B cell (primary cell): ENCODE measurements at regions not wholly inside any gene's neighbourhood (a gene's known extent, or its start where the extent isn't known, plus 50 kb on each side); places are given as distances from the start of the nearest gene placed in this dataset.

ENCODE experiments used
- ATAC-seq: fragments of 200-7000 bp; cut with Tn5 transposase; one replicate; pipeline ENCODE4 v1.10.0; 2021; ENCODE audit warnings: low read depth, mild to moderate bottlenecking, moderate number of reproducible peaks, moderate library complexity
- CTCF ChIA-PET: fragments of 350-600 bp; sonication (Branson Sonifier 250); formaldehyde crosslinking; loops from one replicate; lab custom pipeline; 2021; ENCODE audit warnings: antibody characterized with exemption, inconsistent platforms; lab: Charles Lee
- POLR2A ChIA-PET: fragments of 350-600 bp; sonication (Branson Sonifier 250); formaldehyde crosslinking; loops from one replicate; lab custom pipeline; 2021; ENCODE audit warnings: antibody characterized with exemption; lab: Charles Lee
- DNase-seq: peaks from one replicate; pipeline ENCODE4 v3.0.0; 2013
- H2AFZ ChIP-seq: 2 replicates; pipeline ENCODE4 v1.6.1; 2012; ENCODE audit warnings: mild to moderate bottlenecking, low read depth, low read length; ENCODE audit not compliant: insufficient read depth, poor library complexity, severe bottlenecking
- H3K27ac ChIP-seq, 2 donors: 1 replicate in 1 of 2; 2 replicates in 1 of 2; pipeline ENCODE4 v1.5.1; 2012 to 2013; ENCODE audit warnings: low read length in 2 of 2, mild to moderate bottlenecking in 2 of 2, moderate library complexity in 1 of 2
- H3K27me3 ChIP-seq, 4 experiments: fragments of 200-600 bp in 1 of 4; sonication (generic) in 1 of 4; replicated peaks in 1 of 4; 1 replicate in 2 of 4; 2 replicates in 2 of 4; pipeline versions ENCODE4 v1.6.1 to v1.7.0; 2013 to 2016; ENCODE audit warnings: low read length in 3 of 4, mild to moderate bottlenecking in 2 of 4, mixed read lengths in 1 of 4, moderate library complexity in 1 of 4; ENCODE audit not compliant: insufficient read depth in 4 of 4, control insufficient read depth in 3 of 4; ENCODE audit errors: control extremely low read depth in 1 of 4
- H3K36me3 ChIP-seq, 2 experiments: replicated peaks in 1 of 2; 1 replicate in 1 of 2; 2 replicates in 1 of 2; pipeline versions ENCODE4 v1.6.1 to v1.7.1; 2013; ENCODE audit warnings: low read length in 1 of 2; ENCODE audit not compliant: insufficient read depth in 2 of 2, control insufficient read depth in 1 of 2; ENCODE audit errors: control extremely low read depth in 1 of 2, extremely low read depth in 1 of 2
- H3K4me1 ChIP-seq, 2 donors: fragments of 200-600 bp in 1 of 2; sonication (generic) in 1 of 2; 1 replicate in 1 of 2; 2 replicates in 1 of 2; pipeline versions ENCODE4 v1.5.1 to v1.6.1; 2013 to 2017; ENCODE audit warnings: low read length in 2 of 2; ENCODE audit not compliant: control insufficient read depth in 2 of 2, insufficient read depth in 2 of 2
- H3K4me2 ChIP-seq: replicated peaks from 2 replicates; pipeline ENCODE3; 2012; ENCODE audit warnings: mild to moderate bottlenecking, low read depth, low read length; ENCODE audit not compliant: poor library complexity, severe bottlenecking
- H3K4me3 ChIP-seq, 5 experiments: fragments of 200-600 bp in 1 of 5; sonication (generic) in 1 of 5; 1 replicate in 3 of 5; 2 replicates in 2 of 5; pipeline versions ENCODE4 v1.5.1 to v1.7.0; 2011 to 2016; ENCODE audit warnings: low read length in 4 of 5, mild to moderate bottlenecking in 4 of 5, low read depth in 2 of 5, control low read depth in 1 of 5, moderate library complexity in 1 of 5; ENCODE audit not compliant: insufficient read depth in 1 of 5; ENCODE audit errors: control extremely low read depth in 1 of 5, extremely low read depth in 1 of 5
- H3K79me2 ChIP-seq: fragments of 200-600 bp; sonication (generic); one replicate; pipeline ENCODE4 v1.6.0; 2016; ENCODE audit warnings: low read length; ENCODE audit not compliant: control insufficient read depth, insufficient read depth
- H3K9ac ChIP-seq: fragments of 200-600 bp; sonication (generic); 2 replicates; pipeline ENCODE4 v1.6.1; 2017; ENCODE audit warnings: mild to moderate bottlenecking, low read length, moderate library complexity
- H3K9me3 ChIP-seq, 3 donors: one replicate each; pipeline versions ENCODE4 v1.6.1 to v1.7.1; 2013; ENCODE audit warnings: low read length in 2 of 3; ENCODE audit not compliant: control insufficient read depth in 2 of 3, insufficient read depth in 1 of 3; ENCODE audit errors: control extremely low read depth in 1 of 3
- H4K20me1 ChIP-seq: 2 replicates; pipeline ENCODE4 v1.6.0; 2012; ENCODE audit warnings: mild to moderate bottlenecking, low read length; ENCODE audit not compliant: insufficient read depth, control insufficient read depth, poor library complexity, severe bottlenecking
- H3K27ac Mint-ChIP-seq: one replicate; pipeline ENCODE4 v1.8.0; 2021; ENCODE audit warnings: mixed read lengths
- H3K27me3 Mint-ChIP-seq: one replicate; pipeline ENCODE4 v1.8.0; 2021; ENCODE audit warnings: mixed read lengths
- H3K4me1 Mint-ChIP-seq: one replicate; pipeline ENCODE4 v1.8.0; 2021; ENCODE audit warnings: mixed read lengths
- H3K4me3 Mint-ChIP-seq: one replicate; pipeline ENCODE4 v1.8.0; 2021; ENCODE audit warnings: mixed read lengths
- H3K9me3 Mint-ChIP-seq: one replicate; pipeline ENCODE4 v1.8.0; 2022; ENCODE audit warnings: mixed read lengths; ENCODE audit not compliant: insufficient read depth
- CTCF ChIP-seq: fragments of 200-600 bp; IDR thresholded peaks from one replicate; pipeline ENCODE4 v1.8.0; 2022; ENCODE audit warnings: antibody characterized with exemption, mild to moderate bottlenecking
- EZH2 ChIP-seq: IDR thresholded peaks from 2 replicates; pipeline ENCODE4 v1.6.1; 2012; ENCODE audit warnings: borderline replicate concordance, low read depth, mild to moderate bottlenecking, moderate library complexity, low read length; ENCODE audit not compliant: insufficient read depth, poor library complexity, severe bottlenecking
- WGBS: methylation state at CpG from one replicate; pipeline ENCODE4 v1.1.5; 2013; ENCODE audit warnings: missing lambda C conversion rate; ENCODE audit not compliant: insufficient coverage; 5-methylcytosine and 5-hydroxymethylcytosine counted together
- intact Hi-C: fragments of 100-400 bp; cut with micrococcal nuclease; formaldehyde crosslinking; loops from one replicate; pipeline ENCODE4 v1.10.0; 2022

DNA sequence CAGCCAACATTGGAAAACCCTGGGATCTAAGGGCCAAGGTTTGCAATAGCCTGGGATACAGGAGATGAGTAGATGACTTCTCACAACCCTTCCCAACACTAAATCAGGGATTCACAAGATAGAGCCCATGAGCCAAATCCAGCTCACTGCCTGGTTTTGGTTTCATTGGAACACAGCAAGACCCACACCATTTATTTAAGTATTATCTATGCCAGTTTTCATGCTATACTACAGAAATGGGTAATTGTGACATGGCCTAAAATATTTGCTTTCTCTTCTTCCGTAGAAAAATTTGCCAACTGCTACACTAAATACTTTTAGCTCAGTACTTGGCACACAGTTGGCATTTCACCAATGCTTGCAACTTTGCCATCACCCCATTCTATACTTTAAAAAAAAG is 132.0 kb upstream of the LMCD1 start:
- Mint-ChIP-seq H3K9me3 (no peaks in the 10 kb centered on the region), H3K4me3 (no peak overlapping the region), H3K27me3 (peaks cover 21% of the 10 kb centered on the region), H3K27ac (no peak overlapping the region), H3K4me1 (no peaks in the 10 kb centered on the region)
- ChIA-PET POLR2A (no interaction called here), CTCF (no interaction called here)
- 100% methylated on average over 1 of the region's 1 CpG for WGBS
- Histone ChIP-seq H3K9me3 (peaks cover 0 to 10% (median 0%) of the 10 kb centered on the region in 3 donors), H3K4me3 (no peak overlapping the region), H2AFZ (no peak overlapping the region), H4K20me1 (no peaks in the 10 kb centered on the region), H3K27me3 (no peaks in the 10 kb centered on the region), H3K4me2 (no peak overlapping the region), H3K9ac (no peak overlapping the region), H3K79me2 (no peaks in the 10 kb centered on the region), H3K4me1 (no peaks in the 10 kb centered on the region), H3K27ac (no peak overlapping the region), H3K36me3 (no peaks in the 10 kb centered on the region)
- ATAC-seq (no peak), DNase-seq (no peak)
- no peak for TF ChIP-seq EZH2
- no peak for TF ChIP-seq CTCF
- intact Hi-C loops: no loop called here

DNA sequence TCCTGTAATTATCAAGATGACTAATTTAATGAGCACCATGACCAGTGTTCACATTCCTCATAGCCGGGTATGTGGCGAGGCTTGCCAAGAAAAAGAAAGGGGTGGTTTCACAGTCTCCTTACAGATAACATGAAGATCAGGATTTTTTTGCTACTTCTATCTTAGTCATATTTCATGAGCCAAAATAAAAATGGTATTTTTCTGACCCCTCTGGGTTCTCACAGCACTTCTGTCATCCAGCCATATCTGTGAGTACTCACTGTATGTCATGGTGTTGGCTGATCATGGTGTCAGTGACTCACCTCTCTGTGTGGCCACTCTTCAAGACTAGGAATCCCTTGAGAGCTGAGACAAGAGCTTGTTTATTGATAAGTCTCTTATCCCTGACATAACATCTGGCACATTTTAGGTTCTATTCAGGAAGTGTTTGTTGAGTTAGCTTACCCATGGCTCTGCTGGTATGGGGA is 130.5 kb upstream of the LMCD1 start:
- Mint-ChIP-seq H3K27ac (no peak overlapping the region), H3K27me3 (peaks cover 19% of the 10 kb centered on the region), H3K4me1 (no peaks in the 10 kb centered on the region), H3K9me3 (no peaks in the 10 kb centered on the region), H3K4me3 (no peak overlapping the region)
- ATAC-seq (no peak), DNase-seq (no peak)
- no peaks in the 10 kb centered on the region for H3K4me1 ChIP-seq
- no peak overlapping the region for H3K4me3 ChIP-seq
- intact Hi-C loops: no loop called here
- ChIA-PET CTCF (no interaction called here), POLR2A (no interaction called here)
- 80% methylated on average over 1 of the region's 2 CpGs for WGBS
- peaks cover 0 to 10% (median 0%) of the 10 kb centered on the region in 3 donors for H3K9me3 ChIP-seq
- no peak overlapping the region for H3K27ac ChIP-seq
- H3K27me3 ChIP-seq: no peaks in the 10 kb centered on the region
- TF ChIP-seq EZH2: no peak
- no peak for TF ChIP-seq CTCF
- H3K9ac ChIP-seq: no peak overlapping the region
- H3K36me3 ChIP-seq: no peaks in the 10 kb centered on the region
- H3K4me2 ChIP-seq: no peak overlapping the region
- no peaks in the 10 kb centered on the region for H3K79me2 ChIP-seq
- no peak overlapping the region for H2AFZ ChIP-seq
- no peaks in the 10 kb centered on the region for H4K20me1 ChIP-seq
